Prostate gland (tissue), 2 donors: ENCODE measurements at regions not wholly inside any gene's neighbourhood (a gene's known extent, or its start where the extent isn't known, plus 50 kb on each side); places are given as distances from the start of the nearest gene placed in this dataset.

Source experiments
- CTCF ChIP-seq, 4 experiments: fragments of 200-600 bp in 2 of 4; fragments of 450-650 bp in 2 of 4; sonication (generic) in 2 of 4; IDR thresholded peaks; 1 replicate in 3 of 4; 2 replicates in 1 of 4; pipeline ENCODE4 v1.5.1; 2016 to 2019; ENCODE audit warnings: antibody characterized with exemption in 4 of 4, mild to moderate bottlenecking in 2 of 4, moderate library complexity in 2 of 4
- POLR2A ChIP-seq: fragments of 450-650 bp; IDR thresholded peaks from one replicate; pipeline ENCODE4 v1.6.1; 2016; ENCODE audit warnings: antibody characterized with exemption, mild to moderate bottlenecking
- POLR2AphosphoS5 ChIP-seq: sonication (generic); formaldehyde crosslinking; IDR thresholded peaks from one replicate; pipeline ENCODE4 v1.6.1; 2017; ENCODE audit warnings: antibody characterized with exemption

- TF ChIP-seq POLR2A (no peak), CTCF (IDR thresholded peaks at IDR 0.05) (no peak), POLR2AphosphoS5 (no peak)
These were observed 122.0 kb downstream of the PRDM9 start for GRCh38 chr5:23629396-23629795.
